ENCODE measurements at regions not wholly inside any gene's neighbourhood (a gene's known extent, or its start where the extent isn't known, plus 50 kb on each side); places are given as distances from the start of the nearest gene placed in this dataset.

DNA sequence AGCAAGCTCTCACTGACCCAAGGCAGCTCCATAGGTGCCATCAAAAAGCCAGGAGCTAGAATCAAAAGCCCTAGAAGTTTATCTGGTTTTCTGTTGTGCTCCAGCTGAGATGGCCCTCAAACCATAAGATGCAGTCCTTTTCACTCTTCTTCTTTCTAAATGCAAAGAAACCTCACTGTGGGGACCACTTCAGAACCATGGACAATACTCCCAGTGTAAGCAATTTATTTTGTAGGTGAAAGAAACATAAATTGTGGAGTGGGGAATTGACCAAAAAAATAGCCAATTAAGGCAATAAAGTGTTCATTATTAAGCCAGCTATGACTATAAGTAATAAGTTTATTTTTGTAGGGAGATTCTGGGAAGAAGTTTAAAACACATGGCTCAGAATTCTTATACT is 1399.9 kb downstream of the PLA2G4A start:
- Histone ChIP-seq H3K4me1 (ENCODE audit: insufficient read depth, low read length) (no peaks in the 10 kb centered on the region), H3K9ac (ENCODE audit: low read depth, low read length) (no peak overlapping the region), H3K36me3 (ENCODE audit: insufficient read depth, low read length) (no peaks in the 10 kb centered on the region), H2AFZ (ENCODE audit: low read depth, low read length) (no peak overlapping the region), H3K9me3 (ENCODE audit: insufficient read depth, low read length, severe bottlenecking) (no peaks in the 10 kb centered on the region), H3K27ac (ENCODE audit: low read length) (no peak overlapping the region), H3K4me2 (ENCODE audit: insufficient read depth, low read length) (no peak overlapping the region), H3K27me3 (ENCODE audit: insufficient read depth, low read length, poor library complexity) (no peaks in the 10 kb centered on the region), H3K79me2 (ENCODE audit: insufficient read depth, low read length) (no peaks in the 10 kb centered on the region), H3K4me3 (ENCODE audit: low read depth in 1 of 2, low read length in 2 of 2) (no peak overlapping the region), H4K20me1 (ENCODE audit: insufficient read depth, low read length) (no peaks in the 10 kb centered on the region)
- ATAC-seq (ENCODE audit: insufficient read depth, low read depth), result no peak
- DNase-seq, result no peak
- TF ChIP-seq, protein P1, sequence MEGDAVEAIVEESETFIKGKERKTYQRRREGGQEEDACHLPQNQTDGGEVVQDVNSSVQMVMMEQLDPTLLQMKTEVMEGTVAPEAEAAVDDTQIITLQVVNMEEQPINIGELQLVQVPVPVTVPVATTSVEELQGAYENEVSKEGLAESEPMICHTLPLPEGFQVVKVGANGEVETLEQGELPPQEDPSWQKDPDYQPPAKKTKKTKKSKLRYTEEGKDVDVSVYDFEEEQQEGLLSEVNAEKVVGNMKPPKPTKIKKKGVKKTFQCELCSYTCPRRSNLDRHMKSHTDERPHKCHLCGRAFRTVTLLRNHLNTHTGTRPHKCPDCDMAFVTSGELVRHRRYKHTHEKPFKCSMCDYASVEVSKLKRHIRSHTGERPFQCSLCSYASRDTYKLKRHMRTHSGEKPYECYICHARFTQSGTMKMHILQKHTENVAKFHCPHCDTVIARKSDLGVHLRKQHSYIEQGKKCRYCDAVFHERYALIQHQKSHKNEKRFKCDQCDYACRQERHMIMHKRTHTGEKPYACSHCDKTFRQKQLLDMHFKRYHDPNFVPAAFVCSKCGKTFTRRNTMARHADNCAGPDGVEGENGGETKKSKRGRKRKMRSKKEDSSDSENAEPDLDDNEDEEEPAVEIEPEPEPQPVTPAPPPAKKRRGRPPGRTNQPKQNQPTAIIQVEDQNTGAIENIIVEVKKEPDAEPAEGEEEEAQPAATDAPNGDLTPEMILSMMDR (IDR thresholded peaks at IDR 0.05; ENCODE audit: borderline replicate concordance, extremely low read depth, low read length, poor library complexity, severe bottlenecking), result no peak
- TF ChIP-seq EZH2 (IDR thresholded peaks at IDR 0.05; ENCODE audit: borderline replicate concordance, low read depth, low read length, severe bottlenecking), result no peak

DNA sequence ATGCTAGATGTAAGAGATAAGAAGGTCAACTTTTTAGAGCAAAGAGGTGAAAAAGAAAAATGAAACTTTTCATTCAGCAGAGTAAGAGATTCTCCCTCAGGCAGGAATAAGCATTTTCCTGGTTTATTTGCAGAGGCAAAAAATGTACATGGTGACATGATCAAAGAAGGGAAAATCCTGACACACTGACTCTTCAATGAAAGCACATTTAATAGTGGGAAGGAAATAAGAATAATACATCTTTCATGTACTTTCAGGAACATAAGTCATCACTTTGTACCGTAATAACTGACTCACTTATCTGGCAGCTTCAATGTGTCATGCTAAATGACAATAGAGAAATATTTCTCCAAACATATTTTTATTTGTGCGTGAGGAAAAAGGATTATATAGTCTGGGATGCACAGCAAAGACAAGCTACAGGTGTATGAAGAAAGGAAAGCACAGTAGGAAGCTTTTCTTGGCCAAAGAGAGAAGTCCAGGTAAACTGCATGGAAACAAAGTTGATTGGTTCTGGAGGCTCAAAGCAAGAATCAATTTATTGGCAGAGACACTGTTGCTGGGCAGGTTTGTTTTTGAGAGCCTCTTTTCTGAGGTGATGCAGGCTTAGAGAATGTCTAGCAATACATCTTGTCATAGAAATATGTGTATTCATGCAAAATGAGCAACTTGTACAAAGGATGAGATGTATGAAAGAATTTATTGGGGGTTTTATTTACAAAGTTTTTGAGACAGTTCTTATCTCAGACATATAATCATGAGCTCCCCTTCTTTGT is 1409.0 kb downstream of the PLA2G4A start:
- TF ChIP-seq, protein P1 (IDR thresholded peaks at IDR 0.05; ENCODE audit: borderline replicate concordance, extremely low read depth, low read length, poor library complexity, severe bottlenecking), result no peak
- no peak for TF ChIP-seq EZH2 (IDR thresholded peaks at IDR 0.05; ENCODE audit: borderline replicate concordance, low read depth, low read length, severe bottlenecking)
- H2AFZ ChIP-seq (ENCODE audit: low read depth, low read length), result no peak overlapping the region
- no peak overlapping the region for H3K27ac ChIP-seq (ENCODE audit: low read length)
- H3K9me3 ChIP-seq (ENCODE audit: insufficient read depth, low read length, severe bottlenecking), result no peaks in the 10 kb centered on the region
- no peak overlapping the region for H3K4me2 ChIP-seq (ENCODE audit: insufficient read depth, low read length)
- no peaks in the 10 kb centered on the region for H4K20me1 ChIP-seq (ENCODE audit: insufficient read depth, low read length)
- no peak for DNase-seq
- H3K36me3 ChIP-seq (ENCODE audit: insufficient read depth, low read length), result no peaks in the 10 kb centered on the region
- ATAC-seq (ENCODE audit: insufficient read depth, low read depth), result no peak
- H3K9ac ChIP-seq (ENCODE audit: low read depth, low read length), result no peak overlapping the region
- no peak overlapping the region for H3K4me3 ChIP-seq (ENCODE audit: low read depth in 1 of 2, low read length in 2 of 2)
- H3K79me2 ChIP-seq (ENCODE audit: insufficient read depth, low read length), result no peaks in the 10 kb centered on the region
- no peaks in the 10 kb centered on the region for H3K27me3 ChIP-seq (ENCODE audit: insufficient read depth, low read length, poor library complexity)
- H3K4me1 ChIP-seq (ENCODE audit: insufficient read depth, low read length), result no peaks in the 10 kb centered on the region

DNA sequence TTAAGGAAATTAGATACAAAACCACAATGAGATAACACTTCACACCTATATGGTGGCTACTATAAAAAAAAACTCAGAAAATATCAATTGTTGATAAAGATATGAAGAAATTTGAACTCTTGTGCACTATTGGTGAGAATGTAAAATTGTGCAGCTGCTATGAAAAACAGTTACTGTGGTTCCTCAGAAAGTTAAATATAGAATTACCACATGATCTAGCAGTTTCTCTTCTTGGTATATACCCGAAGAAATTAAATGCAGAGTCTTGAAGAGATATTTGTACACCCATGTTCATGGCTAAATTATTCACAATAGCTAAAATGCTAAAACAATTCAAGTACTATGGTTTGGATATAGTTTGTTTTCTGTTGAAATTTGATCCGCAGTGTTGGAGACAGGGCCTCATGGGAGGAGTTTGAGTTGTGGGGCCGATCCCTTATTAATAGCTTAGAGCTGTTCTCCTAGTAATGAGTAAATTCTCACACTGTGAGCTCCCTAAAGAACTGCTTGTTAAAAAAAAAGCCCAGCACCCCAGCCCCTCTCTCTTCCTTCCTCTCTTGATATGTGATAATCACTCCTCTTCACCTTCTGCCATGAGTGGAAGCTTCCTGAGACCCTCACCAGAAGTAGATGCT is 1412.1 kb downstream of the PLA2G4A start:
- no peak overlapping the region for H3K4me3 ChIP-seq (ENCODE audit: low read depth in 1 of 2, low read length in 2 of 2)
- H3K79me2 ChIP-seq (ENCODE audit: insufficient read depth, low read length), result no peaks in the 10 kb centered on the region
- no peak overlapping the region for H3K9ac ChIP-seq (ENCODE audit: low read depth, low read length)
- H3K4me2 ChIP-seq (ENCODE audit: insufficient read depth, low read length), result no peak overlapping the region
- H3K27ac ChIP-seq (ENCODE audit: low read length), result no peak overlapping the region
- H3K36me3 ChIP-seq (ENCODE audit: insufficient read depth, low read length), result no peaks in the 10 kb centered on the region
- no peaks in the 10 kb centered on the region for H4K20me1 ChIP-seq (ENCODE audit: insufficient read depth, low read length)
- H3K27me3 ChIP-seq (ENCODE audit: insufficient read depth, low read length, poor library complexity), result no peaks in the 10 kb centered on the region
- DNase-seq (no peak), ATAC-seq (ENCODE audit: insufficient read depth, low read depth) (no peak)
- no peaks in the 10 kb centered on the region for H3K4me1 ChIP-seq (ENCODE audit: insufficient read depth, low read length)
- no peak overlapping the region for H2AFZ ChIP-seq (ENCODE audit: low read depth, low read length)
- no peaks in the 10 kb centered on the region for H3K9me3 ChIP-seq (ENCODE audit: insufficient read depth, low read length, severe bottlenecking)
- TF ChIP-seq, protein P1 (IDR thresholded peaks at IDR 0.05; ENCODE audit: borderline replicate concordance, extremely low read depth, low read length, poor library complexity, severe bottlenecking), result no peak
- no peak for TF ChIP-seq EZH2 (IDR thresholded peaks at IDR 0.05; ENCODE audit: borderline replicate concordance, low read depth, low read length, severe bottlenecking)
